ENCODE measurements at regions not wholly inside any gene's neighbourhood (a gene's known extent, or its start where the extent isn't known, plus 50 kb on each side); places are given as distances from the start of the nearest gene placed in this dataset.

GRCh38 chr1:230012741-230013140 lies 54.3 kb upstream of the GALNT2 start (continued):
- TF ChIP-seq REST (IDR thresholded peaks at IDR 0.05) (no peak), JUN (IDR thresholded peaks at IDR 0.05) (no peak)

GRCh38 chr1:230016159-230016558 lies 50.9 kb upstream of the GALNT2 start:
- Histone ChIP-seq H3K4me1 (no peaks in the 10 kb centered on the region), H3K9me3 (no peaks in the 10 kb centered on the region), H3K4me3 (no peak overlapping the region), H3K4me2 (no peak overlapping the region), H3K27ac (no peak overlapping the region)
- ATAC-seq, result no peak
- ChIA-PET CTCF (interaction anchor here (0.7 kb wide), 1 partner anchor 167 kb away, joined by 4 read pairs; no protein-coding TSS in a partner anchor), POLR2A (no interaction called here)
- TF ChIP-seq HDAC2 (IDR thresholded peaks at IDR 0.05) (no peak), BCL3 (IDR thresholded peaks at IDR 0.05) (no peak), PHF8 (IDR thresholded peaks at IDR 0.05; ENCODE audit: borderline replicate concordance, low read depth) (no peak)
- no peak for DNase-seq (ENCODE audit: low read depth in 1 of 2, low spot score in 1 of 2)
- WGBS (ENCODE audit: missing lambda C conversion rate), result 69% methylated on average over 5 of the region's 5 CpGs
- FAIRE-seq, result no peak
